Stomach (tissue), 4 donors: ENCODE measurements at regions not wholly inside any gene's neighbourhood (a gene's known extent, or its start where the extent isn't known, plus 50 kb on each side); places are given as distances from the start of the nearest gene placed in this dataset.

Experiments used
- POLR2A ChIP-seq, 4 donors: fragments of 450-650 bp; IDR thresholded peaks; one replicate each; pipeline ENCODE4 v1.6.1; 2016; ENCODE audit warnings: antibody characterized with exemption in 4 of 4, control low read depth in 2 of 4, mild to moderate bottlenecking in 1 of 4, moderate library complexity in 1 of 4
- POLR2AphosphoS5 ChIP-seq, 3 donors: sonication (generic); formaldehyde crosslinking; IDR thresholded peaks; one replicate each; pipeline ENCODE4 v1.6.1; 2016; ENCODE audit warnings: antibody characterized with exemption in 3 of 3
- TF ChIP-seq, protein P1 (sequence below), 7 experiments: fragments of 450-650 bp in 4 of 7; fragments of 200-600 bp in 3 of 7; sonication (generic) in 3 of 7; IDR thresholded peaks; one replicate each; pipeline ENCODE4 v1.5.1; 2016 to 2019; ENCODE audit warnings: antibody characterized with exemption in 7 of 7, control low read depth in 2 of 7, mild to moderate bottlenecking in 1 of 7

DNA sequence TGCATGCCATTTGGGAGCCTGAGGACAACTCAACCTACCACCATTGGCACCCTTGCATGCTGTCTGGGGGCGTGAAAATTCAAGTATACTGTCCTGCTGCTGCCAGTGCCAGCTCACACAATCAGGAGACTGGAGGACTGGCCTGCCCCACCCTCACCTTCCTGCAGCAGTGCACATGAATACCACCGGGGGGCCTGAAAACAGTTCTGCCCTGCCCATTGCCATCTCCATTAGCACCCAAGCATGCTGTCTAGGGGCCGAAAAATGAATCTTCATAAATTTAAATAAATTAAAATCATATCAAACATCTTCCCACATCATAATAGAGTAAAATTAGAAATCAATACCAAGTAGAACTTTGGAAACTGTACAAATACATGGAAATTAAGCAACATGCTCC, 322.1 kb upstream of the TMPRSS15 start:
- TF ChIP-seq, protein P1, sequence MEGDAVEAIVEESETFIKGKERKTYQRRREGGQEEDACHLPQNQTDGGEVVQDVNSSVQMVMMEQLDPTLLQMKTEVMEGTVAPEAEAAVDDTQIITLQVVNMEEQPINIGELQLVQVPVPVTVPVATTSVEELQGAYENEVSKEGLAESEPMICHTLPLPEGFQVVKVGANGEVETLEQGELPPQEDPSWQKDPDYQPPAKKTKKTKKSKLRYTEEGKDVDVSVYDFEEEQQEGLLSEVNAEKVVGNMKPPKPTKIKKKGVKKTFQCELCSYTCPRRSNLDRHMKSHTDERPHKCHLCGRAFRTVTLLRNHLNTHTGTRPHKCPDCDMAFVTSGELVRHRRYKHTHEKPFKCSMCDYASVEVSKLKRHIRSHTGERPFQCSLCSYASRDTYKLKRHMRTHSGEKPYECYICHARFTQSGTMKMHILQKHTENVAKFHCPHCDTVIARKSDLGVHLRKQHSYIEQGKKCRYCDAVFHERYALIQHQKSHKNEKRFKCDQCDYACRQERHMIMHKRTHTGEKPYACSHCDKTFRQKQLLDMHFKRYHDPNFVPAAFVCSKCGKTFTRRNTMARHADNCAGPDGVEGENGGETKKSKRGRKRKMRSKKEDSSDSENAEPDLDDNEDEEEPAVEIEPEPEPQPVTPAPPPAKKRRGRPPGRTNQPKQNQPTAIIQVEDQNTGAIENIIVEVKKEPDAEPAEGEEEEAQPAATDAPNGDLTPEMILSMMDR (IDR thresholded peaks at IDR 0.05): no peak
- TF ChIP-seq POLR2AphosphoS5 (IDR thresholded peaks at IDR 0.05) (no peak), POLR2A (IDR thresholded peaks at IDR 0.05) (no peak)
